Epithelial cell of proximal tubule (primary cell): ENCODE measurements at regions not wholly inside any gene's neighbourhood (a gene's known extent, or its start where the extent isn't known, plus 50 kb on each side); places are given as distances from the start of the nearest gene placed in this dataset.

ENCODE experiments used
- DNase-seq: peaks from one replicate; pipeline ENCODE4 v3.0.0-alpha.2; 2011; ENCODE audit warnings: low read depth
- H3K4me3 ChIP-seq: 2 replicates; pipeline ENCODE4 v1.5.1; 2011; ENCODE audit warnings: low read depth, mild to moderate bottlenecking, low read length
- TF ChIP-seq, protein P1 (sequence below): conservative IDR thresholded peaks from 2 replicates; pipeline ENCODE4 v1.5.1; 2012; ENCODE audit warnings: low read depth, mild to moderate bottlenecking, low read length

DNA sequence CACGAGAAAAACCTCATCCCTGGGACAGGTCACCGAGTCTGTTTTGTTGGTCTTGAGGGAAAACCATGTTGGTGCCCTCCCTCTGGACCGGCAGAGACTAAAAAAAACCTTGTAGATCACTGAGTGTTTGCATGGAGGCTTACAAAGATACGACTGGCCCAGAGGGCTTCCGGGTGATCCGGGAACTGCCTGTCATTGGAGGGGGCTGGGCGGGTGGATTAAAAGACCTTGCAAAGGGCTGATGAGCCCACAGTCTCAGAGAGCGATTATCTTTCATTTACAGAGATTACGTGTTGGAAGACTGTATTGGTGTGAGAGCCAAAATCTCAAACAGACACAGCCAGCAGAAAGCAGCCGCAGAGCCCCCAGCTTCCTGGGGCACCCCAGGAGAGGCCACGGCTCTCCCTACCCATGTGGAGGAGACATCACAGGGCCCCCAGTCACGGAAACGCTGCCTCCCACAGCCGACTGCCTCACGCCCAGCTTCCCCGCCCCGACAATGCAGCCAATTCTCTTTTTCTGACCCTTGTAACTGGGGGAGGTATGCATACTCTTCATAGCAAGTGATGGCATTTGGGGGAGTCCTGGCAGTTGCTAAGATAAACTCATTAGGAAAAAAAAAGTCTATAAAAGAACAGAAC lies 426.4 kb downstream of the CTTN start:
- no peak for DNase-seq
- H3K4me3 ChIP-seq = no peak overlapping the region
- TF ChIP-seq, protein P1, sequence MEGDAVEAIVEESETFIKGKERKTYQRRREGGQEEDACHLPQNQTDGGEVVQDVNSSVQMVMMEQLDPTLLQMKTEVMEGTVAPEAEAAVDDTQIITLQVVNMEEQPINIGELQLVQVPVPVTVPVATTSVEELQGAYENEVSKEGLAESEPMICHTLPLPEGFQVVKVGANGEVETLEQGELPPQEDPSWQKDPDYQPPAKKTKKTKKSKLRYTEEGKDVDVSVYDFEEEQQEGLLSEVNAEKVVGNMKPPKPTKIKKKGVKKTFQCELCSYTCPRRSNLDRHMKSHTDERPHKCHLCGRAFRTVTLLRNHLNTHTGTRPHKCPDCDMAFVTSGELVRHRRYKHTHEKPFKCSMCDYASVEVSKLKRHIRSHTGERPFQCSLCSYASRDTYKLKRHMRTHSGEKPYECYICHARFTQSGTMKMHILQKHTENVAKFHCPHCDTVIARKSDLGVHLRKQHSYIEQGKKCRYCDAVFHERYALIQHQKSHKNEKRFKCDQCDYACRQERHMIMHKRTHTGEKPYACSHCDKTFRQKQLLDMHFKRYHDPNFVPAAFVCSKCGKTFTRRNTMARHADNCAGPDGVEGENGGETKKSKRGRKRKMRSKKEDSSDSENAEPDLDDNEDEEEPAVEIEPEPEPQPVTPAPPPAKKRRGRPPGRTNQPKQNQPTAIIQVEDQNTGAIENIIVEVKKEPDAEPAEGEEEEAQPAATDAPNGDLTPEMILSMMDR = no peak

DNA sequence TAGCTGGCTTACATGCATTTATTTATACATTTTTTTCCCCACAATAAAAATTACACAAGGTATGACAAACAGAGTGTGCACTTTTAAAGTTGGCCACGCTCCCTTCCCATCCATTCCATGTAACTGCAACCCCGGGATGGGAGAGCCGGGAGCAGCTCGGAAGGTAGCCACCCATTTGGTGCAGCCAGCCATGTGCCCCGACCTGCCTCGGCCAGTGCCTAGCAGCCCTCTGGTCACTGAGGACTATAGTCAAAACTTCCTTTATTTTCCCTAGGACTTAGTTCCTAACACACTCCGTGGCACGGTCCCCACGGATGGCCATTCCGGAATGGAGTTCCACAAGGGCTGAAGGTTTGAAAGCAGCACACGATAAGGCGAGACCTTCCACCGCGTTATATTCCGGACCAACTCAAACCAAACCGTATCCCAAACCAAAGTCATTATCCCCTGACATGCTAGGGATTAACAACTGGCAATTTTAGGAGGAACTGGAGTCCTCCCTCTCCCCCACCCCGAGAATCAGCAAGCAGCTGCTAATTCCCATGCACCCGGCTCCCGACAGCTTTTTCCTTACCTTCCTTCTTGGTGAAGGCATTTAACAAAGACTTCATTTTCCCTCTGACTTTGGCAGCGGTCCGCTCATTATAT lies 426.4 kb downstream of the SHANK2 start:
- TF ChIP-seq, protein P1 = no peak
- DNase-seq = no peak
- no peak overlapping the region for H3K4me3 ChIP-seq

DNA sequence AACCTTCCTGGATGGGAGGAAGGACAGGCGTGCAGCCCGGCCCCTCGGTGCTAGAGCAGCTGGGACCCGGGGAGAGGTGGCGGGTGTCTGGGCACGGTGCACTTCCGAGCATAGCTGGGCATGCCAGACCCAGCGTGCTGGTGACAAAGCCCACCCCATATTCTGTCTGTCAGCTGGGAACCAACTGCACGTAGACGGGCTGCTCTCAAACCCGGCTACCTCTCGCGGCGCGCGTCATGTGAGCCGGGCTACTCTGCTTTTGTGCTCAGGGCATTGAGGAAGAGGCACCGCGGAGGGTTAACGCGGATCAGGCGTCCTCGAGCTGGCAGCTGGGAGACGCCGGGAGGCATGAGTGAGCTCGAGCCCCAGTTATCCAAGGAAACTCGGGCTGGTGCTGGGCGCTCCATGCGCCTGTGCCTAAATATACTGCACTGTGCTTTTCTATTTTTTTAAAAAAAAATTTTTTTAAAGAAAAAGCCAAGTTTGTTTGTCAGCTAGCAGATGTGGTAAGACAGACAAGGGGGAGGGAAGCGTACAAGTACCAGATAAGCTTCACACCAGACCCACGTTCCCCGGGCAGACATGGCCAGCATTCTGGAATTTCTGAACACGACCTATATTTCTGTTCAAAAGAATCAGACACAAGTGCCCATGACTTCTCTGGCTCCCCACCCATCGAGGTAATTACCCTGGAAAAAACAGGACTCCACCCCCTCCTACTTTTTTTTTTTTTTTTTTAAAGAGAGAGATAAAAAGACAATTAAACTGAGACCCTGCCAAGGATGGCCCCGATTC lies 425.6 kb downstream of the SHANK2 start:
- TF ChIP-seq, protein P1 = no peak
- DNase-seq = no peak
- H3K4me3 ChIP-seq = no peak overlapping the region

DNA sequence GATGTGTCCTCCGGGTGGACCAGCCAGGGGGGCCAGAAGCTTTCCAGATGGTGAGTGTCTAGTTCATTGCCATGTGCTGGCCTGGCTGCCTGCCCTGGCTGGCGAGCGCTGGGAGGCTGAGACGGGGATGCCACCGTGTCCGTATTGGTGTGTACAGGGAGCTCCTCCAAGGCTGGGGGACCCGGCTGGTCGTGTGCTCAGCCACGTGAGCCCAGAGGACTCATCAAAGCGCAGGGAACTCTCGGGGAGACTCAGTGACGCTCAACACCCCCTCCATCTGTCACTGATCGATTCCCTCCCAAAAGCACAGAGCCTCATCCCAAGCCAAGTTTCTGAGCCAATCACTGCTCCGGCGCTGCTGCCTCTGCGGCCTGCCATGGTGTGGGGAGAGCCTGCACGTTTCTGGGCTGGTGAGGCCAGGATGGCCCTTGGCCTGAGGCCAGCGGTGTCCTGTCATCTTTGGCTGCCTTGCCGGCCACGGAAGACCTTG lies 423.7 kb downstream of the SHANK2 start:
- DNase-seq = no peak
- TF ChIP-seq, protein P1 = no peak
- H3K4me3 ChIP-seq = no peak overlapping the region

DNA sequence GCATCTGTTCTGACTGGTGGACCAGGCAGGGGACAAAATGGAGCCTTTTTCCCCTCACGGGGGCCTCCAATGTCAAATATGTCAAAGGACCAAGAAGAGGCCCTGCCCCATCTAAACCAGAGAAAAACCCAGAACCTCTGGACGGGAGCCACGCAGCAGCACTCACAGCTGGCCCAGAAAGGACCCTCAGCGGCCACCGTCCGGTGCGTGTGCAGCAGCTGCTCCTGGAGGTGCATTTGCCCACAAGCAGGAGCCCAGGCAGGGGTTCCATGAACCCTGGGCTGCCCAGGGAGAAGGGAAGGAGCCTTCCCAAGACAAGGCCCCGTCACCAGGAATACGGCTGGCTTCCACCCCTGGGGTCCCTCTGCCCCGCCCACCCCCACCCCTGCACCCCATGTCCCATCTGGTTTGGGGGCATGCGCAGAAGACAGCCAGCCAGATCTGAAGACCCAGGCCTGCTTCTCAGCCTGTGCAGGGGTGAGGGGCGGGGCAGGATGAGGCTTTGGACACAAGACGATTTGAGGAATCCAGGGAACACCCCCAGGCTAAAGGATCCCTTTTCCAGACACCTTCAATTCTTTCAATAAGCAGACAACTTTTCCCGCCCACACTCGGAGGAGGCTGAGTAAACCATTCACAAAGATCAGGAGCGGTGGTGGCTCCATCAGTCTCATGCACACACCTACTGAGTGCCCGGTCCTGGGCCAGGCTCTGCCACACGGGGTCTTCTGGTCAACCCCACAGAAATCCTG lies 423.1 kb downstream of the SHANK2 start:
- no peak overlapping the region for H3K4me3 ChIP-seq
- TF ChIP-seq, protein P1 = no peak
- no peak for DNase-seq

DNA sequence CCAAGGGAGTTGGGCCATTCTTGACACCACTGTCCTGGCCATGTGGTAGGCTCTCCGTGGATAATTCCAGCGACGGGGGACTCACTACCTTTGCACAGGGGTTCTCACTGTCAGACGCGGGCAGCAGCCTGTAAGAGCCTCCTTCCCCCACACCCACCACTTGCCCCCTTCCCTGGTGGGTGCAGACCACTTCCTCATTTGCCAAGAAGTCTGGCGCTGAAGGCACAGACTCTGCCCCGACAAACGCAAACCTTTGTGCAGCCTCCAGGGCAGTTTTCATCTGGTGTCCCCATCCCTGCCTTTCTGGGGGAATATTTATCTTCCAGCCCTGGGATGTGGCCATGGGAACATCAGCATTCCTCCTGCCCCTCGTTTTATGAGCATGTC lies 422.5 kb downstream of the SHANK2 start:
- TF ChIP-seq, protein P1 = no peak
- no peak for DNase-seq
- H3K4me3 ChIP-seq = no peak overlapping the region
